GM21528 (cell line): ENCODE measurements at regions not wholly inside any gene's neighbourhood (a gene's known extent, or its start where the extent isn't known, plus 50 kb on each side); places are given as distances from the start of the nearest gene placed in this dataset.

Experiments
- ATAC-seq: cut with Tn5 transposase; IDR thresholded peaks from one replicate; pipeline ENCODE4 v1.9.1; 2021; ENCODE audit warnings: mild to moderate bottlenecking, moderate library complexity; ENCODE audit not compliant: unreplicated experiment, low FRiP score

- no peak for ATAC-seq
These were observed 193.2 kb upstream of the MPHOSPH6 start for GRCh38 chr16:82363026-82363816.

GRCh38 chr16:82361885-82362284 lies 191.9 kb upstream of the MPHOSPH6 start:
- ATAC-seq: no peak

- ATAC-seq: no peak
These were observed 190.2 kb upstream of the MPHOSPH6 start for GRCh38 chr16:82360024-82360783.

- no peak for ATAC-seq
These were observed 188.7 kb upstream of the MPHOSPH6 start for GRCh38 chr16:82358606-82359221.

- no peak for ATAC-seq
These were observed 188.1 kb upstream of the MPHOSPH6 start for GRCh38 chr16:82358161-82358560.

- ATAC-seq: no peak
These were observed 187.2 kb upstream of the MPHOSPH6 start for GRCh38 chr16:82357237-82357636.

GRCh38 chr16:82350560-82350959 lies 180.5 kb upstream of the MPHOSPH6 start:
- no peak for ATAC-seq

GRCh38 chr16:82345318-82345717 lies 175.3 kb upstream of the MPHOSPH6 start:
- no peak for ATAC-seq

GRCh38 chr16:82344157-82344556 lies 174.1 kb upstream of the MPHOSPH6 start:
- ATAC-seq: no peak

- ATAC-seq: no peak
These were observed 171.2 kb upstream of the MPHOSPH6 start for GRCh38 chr16:82341146-82341669.

GRCh38 chr16:82340531-82340930 lies 170.5 kb upstream of the MPHOSPH6 start:
- ATAC-seq: no peak

- no peak for ATAC-seq
These were observed 167.3 kb upstream of the MPHOSPH6 start for GRCh38 chr16:82337355-82337754.

GRCh38 chr16:82331974-82332750 lies 162.1 kb upstream of the MPHOSPH6 start:
- no peak for ATAC-seq

- no peak for ATAC-seq
These were observed 161.4 kb upstream of the MPHOSPH6 start for GRCh38 chr16:82331397-82331796.

- no peak for ATAC-seq
These were observed 159.6 kb upstream of the MPHOSPH6 start for GRCh38 chr16:82329504-82330192.

GRCh38 chr16:82328881-82329469 lies 159.0 kb upstream of the MPHOSPH6 start:
- no peak for ATAC-seq

GRCh38 chr16:82323171-82323570 lies 153.1 kb upstream of the MPHOSPH6 start:
- no peak for ATAC-seq

GRCh38 chr16:82322177-82322576 lies 152.2 kb upstream of the MPHOSPH6 start:
- ATAC-seq: no peak

GRCh38 chr16:82319038-82319437 lies 149.0 kb upstream of the MPHOSPH6 start:
- ATAC-seq: no peak
